Calu3 (cell line): ENCODE measurements at regions not wholly inside any gene's neighbourhood (a gene's known extent, or its start where the extent isn't known, plus 50 kb on each side); places are given as distances from the start of the nearest gene placed in this dataset.

Source experiments
- BruUV-seq: library from RNA; stranded (reverse); fragments of 400-500 nt; replicated peaks from 2 replicates; lab custom pipeline; 2021; lab: Mats Ljungman, UMichigan
- CTCF ChIA-PET: fragments of 300-600 bp; sonication (Branson Sonifier 250); formaldehyde crosslinking; loops from one replicate; lab custom pipeline; 2022; ENCODE audit warnings: antibody characterized with exemption; lab: Charles Lee
- DNase-seq: peaks from one replicate; pipeline ENCODE4 v3.0.0; 2022
- H3K27ac Mint-ChIP-seq: one replicate; pipeline ENCODE4 v1.8.0; 2022; ENCODE audit warnings: mixed read lengths; ENCODE audit not compliant: unreplicated experiment
- H3K27me3 Mint-ChIP-seq: one replicate; pipeline ENCODE4 v1.8.0; 2022; ENCODE audit warnings: mixed read lengths; ENCODE audit not compliant: unreplicated experiment
- H3K36me3 Mint-ChIP-seq: one replicate; pipeline ENCODE4 v1.8.0; 2022; ENCODE audit warnings: mild to moderate bottlenecking, moderate library complexity, mixed read lengths; ENCODE audit not compliant: insufficient read depth, unreplicated experiment
- H3K4me1 Mint-ChIP-seq: one replicate; pipeline ENCODE4 v1.8.0; 2022; ENCODE audit warnings: mild to moderate bottlenecking, low read depth, mixed read lengths; ENCODE audit not compliant: unreplicated experiment
- H3K4me3 Mint-ChIP-seq: one replicate; pipeline ENCODE4 v1.8.0; 2022; ENCODE audit warnings: mild to moderate bottlenecking, low read depth, moderate library complexity, mixed read lengths; ENCODE audit not compliant: unreplicated experiment
- H3K9me3 Mint-ChIP-seq: one replicate; pipeline ENCODE4 v1.8.0; 2022; ENCODE audit warnings: low read depth, mixed read lengths; ENCODE audit not compliant: unreplicated experiment
- CTCF ChIP-seq: fragments of 200-600 bp; IDR thresholded peaks from one replicate; pipeline ENCODE4 v1.8.0; 2022; ENCODE audit warnings: antibody characterized with exemption; ENCODE audit not compliant: unreplicated experiment
- intact Hi-C: fragments of 100-400 bp; cut with micrococcal nuclease; formaldehyde crosslinking; loops from one replicate; pipeline ENCODE4 v1.10.0; 2022; ENCODE audit not compliant: unreplicated experiment

GRCh38 chr5:158032246-158032645, 173.3 kb upstream of the CLINT1 start:
- no TSS peak for BruUV-seq
- no peaks in the 10 kb centered on the region for H3K4me1 Mint-ChIP-seq

GRCh38 chr5:158027806-158028775, 169.1 kb upstream of the CLINT1 start:
- CTCF ChIA-PET, result interaction anchor here (0.7 to 1.1 kb wide), 2 partner anchors 47 to 104 kb away, joined by 3 read pairs; no protein-coding TSS in a partner anchor
- intact Hi-C loops, result no loop called here
- Mint-ChIP-seq H3K4me3 (no peak overlapping the region), H3K27me3 (peaks cover 54% of the 10 kb centered on the region), H3K27ac (no peak overlapping the region), H3K36me3 (no peaks in the 10 kb centered on the region), H3K4me1 (no peaks in the 10 kb centered on the region), H3K9me3 (no peaks in the 10 kb centered on the region)
- BruUV-seq, result no TSS peak
- DNase-seq, result no peak
- no peak for TF ChIP-seq CTCF

More at GRCh38 chr5:158032246-158032645, 173.3 kb upstream of the CLINT1 start:
- no peak for TF ChIP-seq CTCF
- Mint-ChIP-seq H3K27ac (no peak overlapping the region), H3K27me3 (peaks cover 25% of the 10 kb centered on the region), H3K4me3 (no peak overlapping the region), H3K9me3 (peaks cover 9% of the 10 kb centered on the region), H3K36me3 (no peaks in the 10 kb centered on the region)
- CTCF ChIA-PET, result interaction anchor here (0.7 kb wide), 1 partner anchor 585 kb away, joined by 3 read pairs; no protein-coding TSS in a partner anchor
- no peak for DNase-seq
- intact Hi-C loops, result no loop called here

GRCh38 chr5:158026304-158027031, 167.5 kb upstream of the CLINT1 start:
- Mint-ChIP-seq H3K27ac (no peak overlapping the region), H3K4me3 (no peak overlapping the region), H3K9me3 (no peaks in the 10 kb centered on the region), H3K27me3 (peaks cover 59% of the 10 kb centered on the region), H3K36me3 (no peaks in the 10 kb centered on the region), H3K4me1 (no peaks in the 10 kb centered on the region)
- no peak for DNase-seq
- CTCF ChIA-PET, result no interaction called here
- intact Hi-C loops, result no loop called here
- no TSS peak for BruUV-seq
- no peak for TF ChIP-seq CTCF

- DNase-seq, result no peak
- Mint-ChIP-seq H3K27ac (no peak overlapping the region), H3K36me3 (no peaks in the 10 kb centered on the region), H3K4me3 (no peak overlapping the region), H3K4me1 (no peaks in the 10 kb centered on the region), H3K9me3 (no peaks in the 10 kb centered on the region), H3K27me3 (peaks cover 39% of the 10 kb centered on the region)
- intact Hi-C loops, result no loop called here
- BruUV-seq, result no TSS peak
- CTCF ChIA-PET, result no interaction called here
- no peak for TF ChIP-seq CTCF
Observed at GRCh38 chr5:158023266-158023665, 164.3 kb upstream of the CLINT1 start.
